GM12875 (cell line): ENCODE measurements at regions not wholly inside any gene's neighbourhood (a gene's known extent, or its start where the extent isn't known, plus 50 kb on each side); places are given as distances from the start of the nearest gene placed in this dataset.

Source experiments
- H3K4me3 ChIP-seq: one replicate; pipeline ENCODE4 v1.5.1; 2011; ENCODE audit warnings: low read depth, low read length, control low read depth
- CTCF ChIP-seq: IDR thresholded peaks from 2 replicates; pipeline ENCODE4 v1.5.1; 2011; ENCODE audit warnings: low read depth, mild to moderate bottlenecking, control low read depth, inconsistent platforms, low read length, moderate library complexity, borderline replicate concordance; ENCODE audit not compliant: insufficient read depth

- no peak for TF ChIP-seq CTCF
- H3K4me3 ChIP-seq, result no peak overlapping the region
These were observed 99.7 kb upstream of the RXFP2 start for GRCh38 chr13:31639443-31640163.

GRCh38 chr13:31649766-31650165 lies 89.6 kb upstream of the RXFP2 start:
- TF ChIP-seq CTCF, result no peak
- H3K4me3 ChIP-seq, result no peak overlapping the region

GRCh38 chr13:31653730-31654129 lies 85.6 kb upstream of the RXFP2 start:
- no peak overlapping the region for H3K4me3 ChIP-seq
- no peak for TF ChIP-seq CTCF

- no peak for TF ChIP-seq CTCF
- no peak overlapping the region for H3K4me3 ChIP-seq
These were observed 75.3 kb upstream of the RXFP2 start for GRCh38 chr13:31663880-31664585.

- TF ChIP-seq CTCF, result no peak
- no peak overlapping the region for H3K4me3 ChIP-seq
These were observed 68.3 kb upstream of the RXFP2 start for GRCh38 chr13:31670831-31671617.

- H3K4me3 ChIP-seq, result no peak overlapping the region
- TF ChIP-seq CTCF, result no peak
These were observed 65.3 kb upstream of the RXFP2 start for GRCh38 chr13:31674051-31674450.
